HG02970 (cell line): ENCODE measurements at regions not wholly inside any gene's neighbourhood (a gene's known extent, or its start where the extent isn't known, plus 50 kb on each side); places are given as distances from the start of the nearest gene placed in this dataset.

ENCODE experiments used
- ATAC-seq: cut with Tn5 transposase; IDR thresholded peaks from one replicate; pipeline ENCODE4 v1.9.1; 2021; ENCODE audit warnings: mild to moderate bottlenecking, moderate library complexity, moderate number of reproducible peaks; ENCODE audit not compliant: unreplicated experiment, low FRiP score

- no peak for ATAC-seq
These were observed 59.6 kb upstream of the CENPW start for GRCh38 chr6:126280287-126280686.

- ATAC-seq = no peak
These were observed 54.0 kb upstream of the CENPW start for GRCh38 chr6:126285871-126286365.
